ENCODE measurements at regions not wholly inside any gene's neighbourhood (a gene's known extent, or its start where the extent isn't known, plus 50 kb on each side); places are given as distances from the start of the nearest gene placed in this dataset.
A peak's percentile ranks its signal among the peaks of the same experiment; 100 is the strongest.
"Not testable (repeated sequence)": the region's sequence is repeated elsewhere in the genome, so short reads cannot be mapped to it uniquely, and the experiment has no call there.

- TF ChIP-seq POLR2AphosphoS5 (IDR thresholded peaks at IDR 0.05; ENCODE audit: low read depth, low read length) (peak; percentile 46; the same call in 1 of the 2 replicates), PAX5 (IDR thresholded peaks at IDR 0.05; ENCODE audit: insufficient read depth, low read length, severe bottlenecking) (no peak), POLR2A (IDR thresholded peaks at IDR 0.05; ENCODE audit: low read depth, low read length) (peak; percentile 46; the same call in 1 of the 2 replicates), POU2F2 (IDR thresholded peaks at IDR 0.05; ENCODE audit: low read depth, low read length) (no peak), SPI1 (IDR thresholded peaks at IDR 0.05; ENCODE audit: low read depth, low read length) (peak; percentile 60), TAF1 (IDR thresholded peaks at IDR 0.05; ENCODE audit: low read depth, low read length) (no peak)
- FAIRE-seq (no peak), DNase-seq (ENCODE audit: insufficient read length, low spot score) (peak; percentile 64)
Observed at GRCh38 chr22:49657275-49657973, 170.2 kb downstream of the BRD1 start.

- DNase-seq (ENCODE audit: insufficient read length, low spot score), result not testable (repeated sequence)
- peak; percentile 99 for FAIRE-seq
Observed at GRCh38 chr22:49656883-49657274, 170.8 kb downstream of the BRD1 start.

- no peak for FAIRE-seq
- TF ChIP-seq POLR2A (IDR thresholded peaks at IDR 0.05; ENCODE audit: low read depth, low read length), result no peak
- TF ChIP-seq TAF1 (IDR thresholded peaks at IDR 0.05; ENCODE audit: low read depth, low read length), result no peak
- TF ChIP-seq SPI1 (IDR thresholded peaks at IDR 0.05; ENCODE audit: low read depth, low read length), result no peak
- no peak for TF ChIP-seq PAX5 (IDR thresholded peaks at IDR 0.05; ENCODE audit: insufficient read depth, low read length, severe bottlenecking)
- no peak for TF ChIP-seq POU2F2 (IDR thresholded peaks at IDR 0.05; ENCODE audit: low read depth, low read length)
- no peak for DNase-seq (ENCODE audit: insufficient read length, low spot score)
Observed at GRCh38 chr22:49656291-49656851, 171.3 kb downstream of the BRD1 start.

- FAIRE-seq, result no peak
- DNase-seq (ENCODE audit: insufficient read length, low spot score), result no peak
- TF ChIP-seq PAX5 (IDR thresholded peaks at IDR 0.05; ENCODE audit: insufficient read depth, low read length, severe bottlenecking), result no peak
- TF ChIP-seq POLR2A (IDR thresholded peaks at IDR 0.05; ENCODE audit: low read depth, low read length), result no peak
- no peak for TF ChIP-seq POU2F2 (IDR thresholded peaks at IDR 0.05; ENCODE audit: low read depth, low read length)
- TF ChIP-seq TAF1 (IDR thresholded peaks at IDR 0.05; ENCODE audit: low read depth, low read length), result no peak
- TF ChIP-seq SPI1 (IDR thresholded peaks at IDR 0.05; ENCODE audit: low read depth, low read length), result no peak
- no peak for TF ChIP-seq POLR2AphosphoS5 (IDR thresholded peaks at IDR 0.05; ENCODE audit: low read depth, low read length)
Observed at GRCh38 chr22:49655168-49655812, 172.4 kb downstream of the BRD1 start.

- no peak for DNase-seq (ENCODE audit: insufficient read length, low spot score)
- no peak for FAIRE-seq
- TF ChIP-seq POU2F2 (IDR thresholded peaks at IDR 0.05; ENCODE audit: low read depth, low read length) (no peak), POLR2AphosphoS5 (IDR thresholded peaks at IDR 0.05; ENCODE audit: low read depth, low read length) (no peak), POLR2A (IDR thresholded peaks at IDR 0.05; ENCODE audit: low read depth, low read length) (no peak), SPI1 (IDR thresholded peaks at IDR 0.05; ENCODE audit: low read depth, low read length) (no peak)
Observed at GRCh38 chr22:49650336-49651241, 177.1 kb downstream of the BRD1 start.

GRCh38 chr22:49649166-49650068 is 178.3 kb downstream of the BRD1 start:
- no peak for FAIRE-seq
- TF ChIP-seq POU2F2 (IDR thresholded peaks at IDR 0.05; ENCODE audit: low read depth, low read length) (no peak), PAX5 (IDR thresholded peaks at IDR 0.05; ENCODE audit: insufficient read depth, low read length, severe bottlenecking) (no peak), TAF1 (IDR thresholded peaks at IDR 0.05; ENCODE audit: low read depth, low read length) (no peak), POLR2AphosphoS5 (IDR thresholded peaks at IDR 0.05; ENCODE audit: low read depth, low read length) (no peak), POLR2A (IDR thresholded peaks at IDR 0.05; ENCODE audit: low read depth, low read length) (no peak), SPI1 (IDR thresholded peaks at IDR 0.05; ENCODE audit: low read depth, low read length) (no peak)
- no peak for DNase-seq (ENCODE audit: insufficient read length, low spot score)

GRCh38 chr22:49648053-49648452 is 179.6 kb downstream of the BRD1 start:
- FAIRE-seq (no peak), DNase-seq (ENCODE audit: insufficient read length, low spot score) (no peak)
- no peak for TF ChIP-seq TAF1 (IDR thresholded peaks at IDR 0.05; ENCODE audit: low read depth, low read length)
- no peak for TF ChIP-seq POU2F2 (IDR thresholded peaks at IDR 0.05; ENCODE audit: low read depth, low read length)
- TF ChIP-seq POLR2AphosphoS5 (IDR thresholded peaks at IDR 0.05; ENCODE audit: low read depth, low read length), result no peak
- no peak for TF ChIP-seq PAX5 (IDR thresholded peaks at IDR 0.05; ENCODE audit: insufficient read depth, low read length, severe bottlenecking)
- no peak for TF ChIP-seq POLR2A (IDR thresholded peaks at IDR 0.05; ENCODE audit: low read depth, low read length)
- no peak for TF ChIP-seq SPI1 (IDR thresholded peaks at IDR 0.05; ENCODE audit: low read depth, low read length)

GRCh38 chr22:49647627-49648026 is 180.0 kb downstream of the BRD1 start:
- TF ChIP-seq SPI1 (IDR thresholded peaks at IDR 0.05; ENCODE audit: low read depth, low read length) (no peak), TAF1 (IDR thresholded peaks at IDR 0.05; ENCODE audit: low read depth, low read length) (no peak), POLR2AphosphoS5 (IDR thresholded peaks at IDR 0.05; ENCODE audit: low read depth, low read length) (no peak), POLR2A (IDR thresholded peaks at IDR 0.05; ENCODE audit: low read depth, low read length) (no peak), PAX5 (IDR thresholded peaks at IDR 0.05; ENCODE audit: insufficient read depth, low read length, severe bottlenecking) (no peak), POU2F2 (IDR thresholded peaks at IDR 0.05; ENCODE audit: low read depth, low read length) (no peak)
- no peak for DNase-seq (ENCODE audit: insufficient read length, low spot score)
- FAIRE-seq, result no peak

All from GM12891 (cell line).